Hepatocyte (in vitro differentiated cells): ENCODE measurements at regions not wholly inside any gene's neighbourhood (a gene's known extent, or its start where the extent isn't known, plus 50 kb on each side); places are given as distances from the start of the nearest gene placed in this dataset.

Experiments
- CTCF ChIP-seq: fragments of 200-600 bp; sonication (generic); IDR thresholded peaks from 2 replicates; pipeline ENCODE4 v1.5.1; 2016; ENCODE audit warnings: antibody characterized with exemption, mild to moderate bottlenecking; ENCODE audit not compliant: poor library complexity
- EZH2phosphoT487 ChIP-seq: fragments of 200-600 bp; sonication (generic); IDR thresholded peaks from one replicate; pipeline ENCODE4 v1.6.1; 2018; ENCODE audit warnings: antibody characterized with exemption, mild to moderate bottlenecking, low read depth, moderate library complexity; ENCODE audit not compliant: unreplicated experiment, severe bottlenecking

- TF ChIP-seq EZH2phosphoT487 (no peak), CTCF (no peak)
These were observed 149.0 kb upstream of the SOX1 start for GRCh38 chr13:111917901-111918300.
